ENCODE measurements at regions not wholly inside any gene's neighbourhood (a gene's known extent, or its start where the extent isn't known, plus 50 kb on each side); places are given as distances from the start of the nearest gene placed in this dataset.

DNA sequence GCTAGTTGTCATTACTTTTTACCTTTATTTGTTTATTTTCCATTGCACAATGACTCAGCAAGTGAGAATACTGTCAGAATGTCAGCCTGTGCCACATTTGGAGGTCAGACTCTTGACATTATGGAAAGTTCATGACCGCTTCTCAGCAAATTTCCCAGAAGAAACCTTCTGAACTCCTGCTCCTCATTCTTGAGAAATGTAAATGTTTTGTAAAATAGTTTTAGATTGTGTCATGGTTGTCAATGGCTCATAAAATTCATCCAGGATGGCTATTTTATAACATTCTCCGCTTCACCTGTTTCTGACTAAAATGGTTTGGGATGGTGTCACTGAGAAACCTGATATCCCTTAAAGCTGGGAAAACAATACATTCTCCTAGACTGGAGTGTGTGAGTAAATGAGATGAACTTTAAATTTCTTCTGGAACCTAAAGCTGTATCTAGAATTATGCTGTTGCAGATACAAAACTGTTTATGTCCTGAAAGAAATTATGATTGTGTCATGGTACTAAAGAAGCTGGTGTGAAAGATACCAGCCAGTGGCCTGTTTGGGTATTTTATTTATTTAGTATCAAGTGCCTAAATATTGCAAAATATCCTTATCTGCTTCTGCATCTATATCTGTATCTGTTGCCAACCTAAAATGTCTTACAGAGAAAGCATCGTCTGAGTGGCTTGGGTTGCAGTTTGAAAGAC lies 671.7 kb downstream of the GATA3 start:
- Histone ChIP-seq H3K36me3 (no peaks in the 10 kb centered on the region), H3K9me3 (no peaks in the 10 kb centered on the region), H3K27ac (no peak overlapping the region), H3K4me3 (no peak overlapping the region), H3K27me3 (no peaks in the 10 kb centered on the region), H3K4me1 (no peaks in the 10 kb centered on the region)
- intact Hi-C loops (cut with DNase I; ENCODE audit: low total_unique reads), result no loop called here
- DNase-seq, result no peak
- TF ChIP-seq, protein P1, sequence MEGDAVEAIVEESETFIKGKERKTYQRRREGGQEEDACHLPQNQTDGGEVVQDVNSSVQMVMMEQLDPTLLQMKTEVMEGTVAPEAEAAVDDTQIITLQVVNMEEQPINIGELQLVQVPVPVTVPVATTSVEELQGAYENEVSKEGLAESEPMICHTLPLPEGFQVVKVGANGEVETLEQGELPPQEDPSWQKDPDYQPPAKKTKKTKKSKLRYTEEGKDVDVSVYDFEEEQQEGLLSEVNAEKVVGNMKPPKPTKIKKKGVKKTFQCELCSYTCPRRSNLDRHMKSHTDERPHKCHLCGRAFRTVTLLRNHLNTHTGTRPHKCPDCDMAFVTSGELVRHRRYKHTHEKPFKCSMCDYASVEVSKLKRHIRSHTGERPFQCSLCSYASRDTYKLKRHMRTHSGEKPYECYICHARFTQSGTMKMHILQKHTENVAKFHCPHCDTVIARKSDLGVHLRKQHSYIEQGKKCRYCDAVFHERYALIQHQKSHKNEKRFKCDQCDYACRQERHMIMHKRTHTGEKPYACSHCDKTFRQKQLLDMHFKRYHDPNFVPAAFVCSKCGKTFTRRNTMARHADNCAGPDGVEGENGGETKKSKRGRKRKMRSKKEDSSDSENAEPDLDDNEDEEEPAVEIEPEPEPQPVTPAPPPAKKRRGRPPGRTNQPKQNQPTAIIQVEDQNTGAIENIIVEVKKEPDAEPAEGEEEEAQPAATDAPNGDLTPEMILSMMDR (IDR thresholded peaks at IDR 0.05), result no peak

DNA sequence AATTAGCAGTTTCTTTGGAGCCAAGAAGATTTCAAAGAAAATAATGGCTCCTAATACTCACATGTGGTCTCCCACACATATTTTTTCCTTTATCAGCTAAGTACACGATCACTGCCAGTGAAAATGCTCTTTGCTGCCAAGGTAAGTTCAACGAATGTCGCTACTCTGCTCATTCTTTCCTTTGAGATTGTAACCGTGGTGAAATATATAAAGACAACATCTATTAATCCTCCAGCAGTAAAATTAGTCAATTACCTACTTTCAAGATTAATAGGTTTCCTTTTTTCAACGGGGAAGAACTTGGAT lies 672.2 kb downstream of the GATA3 start:
- H3K36me3 ChIP-seq, result no peaks in the 10 kb centered on the region

DNA sequence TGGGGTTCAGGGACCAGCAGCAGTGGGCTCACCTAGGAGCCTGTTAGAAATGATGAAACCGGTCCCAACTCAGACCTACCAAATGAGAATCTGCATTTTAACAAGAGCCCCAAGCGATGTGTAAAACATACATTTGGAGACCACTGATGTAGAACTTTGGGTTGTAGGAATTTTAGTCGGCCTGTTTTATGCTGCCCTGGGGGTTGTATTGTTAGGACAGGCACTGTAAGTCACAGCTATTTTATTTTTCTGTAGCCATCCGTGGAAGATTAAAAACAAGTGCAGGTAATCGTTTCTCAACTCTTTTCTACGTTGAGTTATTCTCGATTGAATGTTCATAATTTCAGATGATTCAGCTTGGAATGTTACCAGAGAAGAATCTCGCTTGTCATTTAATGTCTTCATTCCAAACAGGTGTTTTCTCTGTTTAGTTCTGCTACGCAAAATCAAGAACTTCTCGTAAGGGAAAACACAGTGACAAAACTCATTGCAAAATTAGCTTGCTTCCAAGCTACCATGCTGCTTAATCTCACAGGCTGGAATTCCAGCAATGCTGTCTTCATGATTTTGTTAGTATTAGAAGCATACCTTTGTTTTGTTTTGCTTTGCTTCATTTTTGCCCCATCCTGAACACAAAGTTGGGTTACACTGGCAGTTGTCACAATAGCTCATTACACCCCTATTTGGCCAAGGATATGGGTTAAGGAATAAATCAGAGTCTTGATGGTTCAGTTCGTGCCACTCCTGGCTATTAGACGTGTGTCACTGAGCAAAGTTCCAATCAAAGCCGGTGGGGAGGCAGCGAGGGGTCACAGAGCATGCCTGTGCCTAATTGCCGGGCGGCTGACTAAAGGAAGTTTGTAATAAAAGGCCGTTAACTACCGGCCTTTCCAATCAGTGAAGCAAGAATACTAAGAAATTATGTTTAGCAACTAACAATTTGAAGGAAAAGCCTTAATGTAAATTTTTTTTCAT lies 676.9 kb downstream of the GATA3 start:
- no peak for DNase-seq
- Histone ChIP-seq H3K27me3 (no peaks in the 10 kb centered on the region), H3K4me3 (no peak overlapping the region), H3K36me3 (no peaks in the 10 kb centered on the region), H3K9me3 (no peaks in the 10 kb centered on the region), H3K4me1 (no peaks in the 10 kb centered on the region), H3K27ac (no peak overlapping the region)
- TF ChIP-seq, protein P1 (IDR thresholded peaks at IDR 0.05), result no peak
- intact Hi-C loops (cut with DNase I; ENCODE audit: low total_unique reads), result no loop called here

More for the DNA sequence above, 672.2 kb downstream of the GATA3 start:
- TF ChIP-seq, protein P1 (IDR thresholded peaks at IDR 0.05), result no peak
- no peaks in the 10 kb centered on the region for H3K4me1 ChIP-seq
- DNase-seq, result no peak
- H3K27ac ChIP-seq, result no peak overlapping the region
- no peaks in the 10 kb centered on the region for H3K9me3 ChIP-seq
- H3K27me3 ChIP-seq, result no peaks in the 10 kb centered on the region
- intact Hi-C loops (cut with DNase I; ENCODE audit: low total_unique reads), result no loop called here
- H3K4me3 ChIP-seq, result no peak overlapping the region

DNA sequence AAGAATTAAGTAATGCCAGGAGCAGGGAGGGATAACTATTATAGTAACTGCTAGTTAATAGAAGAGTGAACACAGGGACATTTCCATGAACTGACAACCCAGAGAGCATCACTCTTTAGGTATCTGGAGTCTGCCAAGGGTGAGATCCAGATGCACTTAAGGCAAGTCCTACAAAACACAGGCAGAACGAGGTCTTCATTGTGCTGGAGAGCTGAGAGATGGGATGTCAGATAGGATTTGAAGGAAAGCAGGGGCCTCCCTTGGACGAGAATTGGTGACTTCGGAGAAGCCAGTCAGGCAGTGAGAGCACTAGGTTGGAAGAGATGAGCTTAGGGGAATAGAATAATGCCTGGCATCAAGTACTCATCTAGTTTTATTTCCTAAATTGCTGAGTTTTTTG lies 684.5 kb downstream of the GATA3 start:
- H3K4me1 ChIP-seq, result no peaks in the 10 kb centered on the region
- no peaks in the 10 kb centered on the region for H3K9me3 ChIP-seq
- no peak overlapping the region for H3K4me3 ChIP-seq
- intact Hi-C loops (cut with DNase I; ENCODE audit: low total_unique reads), result no loop called here
- H3K36me3 ChIP-seq, result no peaks in the 10 kb centered on the region
- no peak for DNase-seq
- no peak overlapping the region for H3K27ac ChIP-seq
- no peaks in the 10 kb centered on the region for H3K27me3 ChIP-seq
- TF ChIP-seq, protein P1 (IDR thresholded peaks at IDR 0.05), result no peak

DNA sequence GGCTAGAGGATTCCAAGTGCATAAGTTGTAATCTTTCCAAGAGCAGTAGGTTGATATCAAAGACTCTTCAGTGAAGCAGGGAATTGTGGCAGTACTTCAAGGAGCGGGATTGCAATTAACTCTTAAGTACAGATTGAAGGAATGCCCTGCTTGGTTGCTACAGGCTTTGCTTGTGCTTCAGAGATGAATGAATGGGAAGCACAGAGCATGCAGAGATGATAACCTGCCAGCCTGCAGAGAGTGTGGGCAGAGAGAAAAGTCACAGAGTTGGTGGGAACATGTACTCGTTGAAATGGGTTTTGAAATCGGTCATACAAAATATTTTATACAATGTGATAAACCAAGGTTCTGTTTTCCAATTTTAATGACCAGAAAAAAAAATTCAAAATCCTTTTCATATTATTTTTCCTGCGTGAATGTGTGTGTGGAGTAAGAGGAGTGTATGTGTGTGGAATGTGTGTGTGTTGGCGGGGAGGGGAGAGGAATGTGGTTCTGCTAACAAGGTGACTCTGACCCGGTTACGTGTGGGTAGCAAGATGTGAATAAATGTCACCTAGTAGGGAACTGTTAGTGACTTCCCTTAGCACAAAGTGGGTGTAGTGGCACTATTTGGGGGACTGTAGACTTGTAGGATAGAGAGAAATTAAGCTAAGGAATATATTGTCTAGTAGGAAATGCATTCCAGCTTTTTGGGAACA lies 697.8 kb downstream of the GATA3 start:
- H3K27ac ChIP-seq, result no peak overlapping the region
- intact Hi-C loops (cut with DNase I; ENCODE audit: low total_unique reads), result no loop called here
- H3K27me3 ChIP-seq, result no peaks in the 10 kb centered on the region
- H3K4me1 ChIP-seq, result no peaks in the 10 kb centered on the region
- no peaks in the 10 kb centered on the region for H3K9me3 ChIP-seq
- H3K4me3 ChIP-seq, result no peak overlapping the region
- no peaks in the 10 kb centered on the region for H3K36me3 ChIP-seq
- DNase-seq, result no peak
- TF ChIP-seq, protein P1 (IDR thresholded peaks at IDR 0.05), result no peak

Measured in tibial artery (tissue), 4 donors.